H1 (cell line): ENCODE measurements at regions not wholly inside any gene's neighbourhood (a gene's known extent, or its start where the extent isn't known, plus 50 kb on each side); places are given as distances from the start of the nearest gene placed in this dataset.

Experiments
- CTCF ChIA-PET: fragments of 300-600 bp; sonication (Branson Sonifier 250); formaldehyde crosslinking; loops from one replicate; lab custom pipeline; 2021; ENCODE audit not compliant: partially characterized antibody; lab: Charles Lee
- POLR2A ChIA-PET: fragments of 300-600 bp; sonication (Branson Sonifier 250); formaldehyde crosslinking; loops from one replicate; lab custom pipeline; 2021; ENCODE audit warnings: inconsistent platforms; ENCODE audit not compliant: partially characterized antibody; lab: Charles Lee
- DNase-seq, 2 experiments: peaks; one replicate each; pipeline versions ENCODE4 v3.0.0 to v3.0.0-alpha.2; 2010 to 2022; ENCODE audit warnings: low spot score in 2 of 2, low read depth in 1 of 2, mixed read lengths in 1 of 2
- FAIRE-seq: peaks from 2 replicates; lab custom pipeline; 2011; peaks lifted over from hg19 to GRCh38; lab: Jason Lieb, UNC
- H2AFZ ChIP-seq: 2 replicates; pipeline ENCODE4 v1.8.1; 2012; ENCODE audit warnings: low read length, inconsistent platforms
- H2AK5ac ChIP-seq: 2 replicates; pipeline ENCODE4 v1.6.1; 2013; ENCODE audit warnings: low read depth, low read length
- H2BK120ac ChIP-seq: replicated peaks from 2 replicates; pipeline ENCODE3; 2013; ENCODE audit warnings: low read depth, low read length, inconsistent platforms
- H2BK12ac ChIP-seq: 2 replicates; pipeline ENCODE4 v1.6.1; 2013; ENCODE audit warnings: low read depth, low read length
- H2BK15ac ChIP-seq: 2 replicates; pipeline ENCODE4 v1.6.1; 2013; ENCODE audit warnings: low read length
- H2BK20ac ChIP-seq: 2 replicates; pipeline ENCODE4 v1.6.1; 2013; ENCODE audit warnings: low read length
- H2BK5ac ChIP-seq: 2 replicates; pipeline ENCODE4 v1.6.1; 2013; ENCODE audit warnings: low read depth, low read length
- H3K14ac ChIP-seq: 2 replicates; pipeline ENCODE4 v1.6.1; 2013; ENCODE audit warnings: inconsistent platforms; ENCODE audit not compliant: insufficient read length
- H3K18ac ChIP-seq: 2 replicates; pipeline ENCODE4 v1.6.1; 2013; ENCODE audit warnings: low read length; ENCODE audit errors: extremely low read depth
- H3K23ac ChIP-seq: 2 replicates; pipeline ENCODE4 v1.6.1; 2013; ENCODE audit warnings: inconsistent platforms; ENCODE audit not compliant: insufficient read length
- H3K23me2 ChIP-seq: 2 replicates; pipeline ENCODE4 v1.6.1; 2013; ENCODE audit warnings: low read depth, low read length
- H3K27ac ChIP-seq: 2 replicates; pipeline ENCODE4 v1.6.1; 2011; ENCODE audit warnings: low read depth, low read length, inconsistent platforms
- H3K27me3 ChIP-seq, 4 experiments: replicated peaks in 1 of 4; 1 replicate in 1 of 4; 2 replicates in 3 of 4; pipeline versions ENCODE4 v1.6.1 to v1.8.1; 2011 to 2013; ENCODE audit warnings: low read length in 3 of 4, mild to moderate bottlenecking in 3 of 4, inconsistent platforms in 2 of 4, mixed read lengths in 2 of 4, moderate library complexity in 1 of 4; ENCODE audit not compliant: control insufficient read depth in 3 of 4, insufficient read depth in 3 of 4; ENCODE audit errors: extremely low read depth in 1 of 4
- H3K36me3 ChIP-seq, 4 experiments: 2 replicates each; pipeline versions ENCODE4 v1.6.1 to v1.8.1; 2011 to 2013; ENCODE audit warnings: mild to moderate bottlenecking in 4 of 4, low read length in 3 of 4, moderate library complexity in 2 of 4, control low read depth in 1 of 4, inconsistent platforms in 1 of 4; ENCODE audit not compliant: insufficient read depth in 4 of 4, control insufficient read depth in 2 of 4
- H3K4ac ChIP-seq: replicated peaks from 2 replicates; pipeline ENCODE3; 2013; ENCODE audit warnings: low read length, low read depth, mixed read lengths, inconsistent platforms; ENCODE audit not compliant: insufficient read length
- H3K4me1 ChIP-seq, 4 experiments: replicated peaks in 1 of 4; 1 replicate in 1 of 4; 2 replicates in 3 of 4; pipeline versions ENCODE4 v1.6.1 to v1.8.1; 2011 to 2013; ENCODE audit warnings: low read length in 3 of 4, inconsistent platforms in 2 of 4, mixed read lengths in 1 of 4; ENCODE audit not compliant: insufficient read depth in 4 of 4, control insufficient read depth in 3 of 4
- H3K4me2 ChIP-seq, 2 experiments: 2 replicates each; pipeline versions ENCODE4 v1.6.1 to v1.8.1; 2011 to 2013; ENCODE audit warnings: low read depth in 2 of 2, low read length in 2 of 2, control low read depth in 1 of 2, inconsistent platforms in 1 of 2, mild to moderate bottlenecking in 1 of 2; ENCODE audit not compliant: insufficient read depth in 1 of 2
- H3K4me3 ChIP-seq, 4 experiments: fragments of 200-600, 300-600 bp in 1 of 4; sonication (generic), shearing (Covaris generic), sonication (Bioruptor Twin) in 1 of 4; 2 replicates each; pipeline versions ENCODE4 v1.5.1 to v1.8.1; 2011 to 2016; ENCODE audit warnings: low read length in 4 of 4, low read depth in 3 of 4, control low read depth in 2 of 4, inconsistent platforms in 2 of 4, mild to moderate bottlenecking in 2 of 4, mixed read lengths in 1 of 4, moderate library complexity in 1 of 4; ENCODE audit not compliant: insufficient read depth in 2 of 4; ENCODE audit errors: extremely low read depth in 1 of 4
- H3K56ac ChIP-seq: replicated peaks from 2 replicates; pipeline ENCODE3; 2013; ENCODE audit warnings: low read depth, mild to moderate bottlenecking, mixed read lengths, low read length, inconsistent platforms; ENCODE audit not compliant: insufficient read length
- H3K79me1 ChIP-seq: 2 replicates; pipeline ENCODE4 v1.6.1; 2013; ENCODE audit warnings: low read depth, low read length, control low read depth
- H3K79me2 ChIP-seq, 2 experiments: 2 replicates each; pipeline versions ENCODE4 v1.6.1 to v1.8.1; 2012 to 2013; ENCODE audit warnings: low read length in 2 of 2, mild to moderate bottlenecking in 2 of 2, inconsistent platforms in 1 of 2; ENCODE audit not compliant: insufficient read depth in 2 of 2, control insufficient read depth in 1 of 2
- H3K9ac ChIP-seq, 4 experiments: replicated peaks in 1 of 4; 1 replicate in 1 of 4; 2 replicates in 3 of 4; pipeline versions ENCODE4 v1.6.1 to v1.8.1; 2011 to 2013; ENCODE audit warnings: low read depth in 3 of 4, low read length in 3 of 4, control low read depth in 2 of 4, mild to moderate bottlenecking in 2 of 4, moderate library complexity in 2 of 4, inconsistent platforms in 1 of 4; ENCODE audit errors: extremely low read depth in 1 of 4
- H3K9me3 ChIP-seq, 2 experiments: 2 replicates each; pipeline versions ENCODE4 v1.6.1 to v1.8.1; 2012 to 2013; ENCODE audit warnings: mild to moderate bottlenecking in 2 of 2, moderate library complexity in 2 of 2, control low read depth in 1 of 2, inconsistent platforms in 1 of 2, low read depth in 1 of 2, low read length in 1 of 2, mixed read lengths in 1 of 2; ENCODE audit not compliant: insufficient read depth in 2 of 2
- H4K20me1 ChIP-seq, 2 experiments: replicated peaks in 1 of 2; 2 replicates each; pipeline versions ENCODE3 to v1.8.1; 2011 to 2013; ENCODE audit warnings: inconsistent platforms in 2 of 2, low read length in 2 of 2, mild to moderate bottlenecking in 1 of 2; ENCODE audit not compliant: insufficient read depth in 2 of 2, control insufficient read depth in 1 of 2
- H4K5ac ChIP-seq: 2 replicates; pipeline ENCODE4 v1.6.1; 2013; ENCODE audit warnings: low read length, low read depth, mixed read lengths, inconsistent platforms; ENCODE audit not compliant: insufficient read length
- H4K8ac ChIP-seq: 2 replicates; pipeline ENCODE4 v1.8.0; 2013; ENCODE audit warnings: mild to moderate bottlenecking, moderate library complexity, low read length, inconsistent platforms; ENCODE audit not compliant: insufficient read depth; ENCODE audit errors: extremely low read depth
- H4K91ac ChIP-seq: replicated peaks from 2 replicates; pipeline ENCODE3; 2013; ENCODE audit warnings: low read length, mixed read lengths, inconsistent platforms; ENCODE audit not compliant: insufficient read length
- CHD1 ChIP-seq: IDR thresholded peaks from 2 replicates; pipeline ENCODE4 v1.6.1; 2012; ENCODE audit warnings: low read depth, low read length, improper control_type of control experiment
- CTBP2 ChIP-seq: IDR thresholded peaks from 2 replicates; pipeline ENCODE4 v1.7.0; 2011; ENCODE audit warnings: borderline replicate concordance, mild to moderate bottlenecking, moderate library complexity, mixed read lengths, low read length; ENCODE audit not compliant: insufficient read depth, insufficient read length
- SP2 ChIP-seq: IDR thresholded peaks from 2 replicates; pipeline ENCODE4 v1.6.1; 2012; ENCODE audit warnings: mild to moderate bottlenecking, low read length, inconsistent platforms
- WGBS, 2 experiments: shearing (Covaris generic) in 1 of 2; methylation state at CpG; one replicate each; pipeline versions ENCODE4 v1.1.6 to v1.1.7; 2013 to 2015; ENCODE audit warnings: low lambda C conversion rate in 2 of 2, mixed read lengths in 2 of 2, inconsistent platforms in 1 of 2, low coverage in 1 of 2, missing lambda C conversion rate in 1 of 2; ENCODE audit not compliant: insufficient replicate concordance in 2 of 2, insufficient coverage in 1 of 2, insufficient read length in 1 of 2; ENCODE audit errors: extremely low coverage in 1 of 2, missing lambda C conversion rate in 1 of 2; 5-methylcytosine and 5-hydroxymethylcytosine counted together

DNA sequence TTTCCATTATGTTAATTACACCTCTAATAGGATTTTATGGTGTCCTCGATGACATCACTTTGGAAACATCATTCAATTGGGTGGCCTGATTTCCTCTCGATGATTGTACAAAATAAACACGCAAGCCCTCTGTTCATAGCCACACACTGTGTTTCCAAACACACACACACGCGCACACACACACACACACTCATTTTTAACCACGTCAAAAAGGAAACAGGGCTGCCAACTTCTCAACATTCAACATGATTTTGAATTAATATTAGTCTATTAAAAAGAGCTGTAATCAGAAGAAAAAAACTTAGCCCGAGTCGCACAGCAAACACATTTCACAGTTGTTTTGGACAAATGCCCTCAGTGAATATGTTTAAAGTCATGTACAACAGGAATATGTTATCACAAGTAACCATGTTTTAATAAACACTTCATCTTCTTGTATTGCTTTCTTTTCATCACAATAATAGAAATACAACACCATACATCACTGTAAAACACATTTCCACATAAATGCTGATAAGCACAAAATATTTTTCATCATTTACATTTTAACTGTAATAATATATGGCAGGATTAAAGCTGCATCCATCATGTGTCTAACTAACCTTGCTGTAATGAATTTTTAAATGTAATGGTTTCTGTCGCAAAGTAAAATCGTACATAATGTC, 219.1 kb upstream of the IRX3 start:
- 91% methylated on average over 10 of the region's 10 CpGs; no CpG with 5 or more reads in 1 of the 2 experiments for WGBS, 2 experiments
- H3K56ac ChIP-seq: no peak overlapping the region
- H3K9me3 ChIP-seq: no peaks in the 10 kb centered on the region
- FAIRE-seq (no peak), DNase-seq (no peak)
- no peak overlapping the region for H3K18ac ChIP-seq
- no peak overlapping the region for H4K5ac ChIP-seq
- TF ChIP-seq CHD1: no peak
- no peak for TF ChIP-seq SP2
- no peak for TF ChIP-seq CTBP2
- H2AK5ac ChIP-seq: no peak overlapping the region
- peaks cover 3 to 29% (median 10%) of the 10 kb centered on the region in 4 experiments; a peak in 4 of 7 replicates for H3K4me1 ChIP-seq
- H3K4ac ChIP-seq: no peak overlapping the region
- H3K4me3 ChIP-seq: no peak overlapping the region
- H2BK120ac ChIP-seq: no peak overlapping the region
- H3K23me2 ChIP-seq: 0 out of 2 replicates have a peak, but pooled peaks cover 2% of the 10 kb centered on the region
- H3K36me3 ChIP-seq: no peaks in the 10 kb centered on the region
- H3K79me2 ChIP-seq: no peaks in the 10 kb centered on the region
- no peak overlapping the region for H3K27ac ChIP-seq
- H4K20me1 ChIP-seq: no peaks in the 10 kb centered on the region
- no peak overlapping the region for H2BK20ac ChIP-seq
- H3K14ac ChIP-seq: no peak overlapping the region
- no peak overlapping the region for H3K9ac ChIP-seq
- no peak overlapping the region for H2AFZ ChIP-seq
- H4K91ac ChIP-seq: no peak overlapping the region
- H3K79me1 ChIP-seq: no peaks in the 10 kb centered on the region
- CTCF ChIA-PET: interaction anchor here (1.4 kb wide), 1 partner anchor 18 kb away, joined by 4 read pairs; no protein-coding TSS in a partner anchor
- no peak overlapping the region for H3K4me2 ChIP-seq
- POLR2A ChIA-PET: no interaction called here
- no peak overlapping the region for H4K8ac ChIP-seq
- no peak overlapping the region for H2BK15ac ChIP-seq
- no peaks in the 10 kb centered on the region for H3K27me3 ChIP-seq
- no peak overlapping the region for H3K23ac ChIP-seq
- H2BK12ac ChIP-seq: no peak overlapping the region
- H2BK5ac ChIP-seq: no peak overlapping the region
